CD4-positive, alpha-beta memory T cell (primary cell): ENCODE measurements at regions not wholly inside any gene's neighbourhood (a gene's known extent, or its start where the extent isn't known, plus 50 kb on each side); places are given as distances from the start of the nearest gene placed in this dataset.
A peak's percentile ranks its signal among the peaks of the same experiment; 100 is the strongest.

Experiments
- CTCF ChIA-PET: fragments of 350-600 bp; sonication (Branson Sonifier 250); formaldehyde crosslinking; loops from one replicate; lab custom pipeline; 2021; ENCODE audit warnings: inconsistent platforms; ENCODE audit not compliant: partially characterized antibody; lab: Charles Lee
- POLR2A ChIA-PET: fragments of 350-600 bp; sonication (Branson Sonifier 250); formaldehyde crosslinking; loops from one replicate; lab custom pipeline; 2021; ENCODE audit not compliant: partially characterized antibody; lab: Charles Lee
- DNase-seq, 5 donors: peaks; one replicate each; pipeline versions ENCODE4 v3.0.0 to v3.0.0-alpha.2; 2020 to 2022; ENCODE audit warnings: mixed read lengths in 1 of 5
- H3K27ac ChIP-seq: one replicate; pipeline ENCODE4 v1.7.0; 2013; ENCODE audit warnings: low read depth, low read length
- H3K27me3 ChIP-seq: 2 replicates; pipeline ENCODE4 v1.7.0; 2013; ENCODE audit warnings: mild to moderate bottlenecking, low read length, moderate library complexity; ENCODE audit not compliant: insufficient read depth
- H3K36me3 ChIP-seq: 2 replicates; pipeline ENCODE4 v1.7.0; 2013; ENCODE audit warnings: mild to moderate bottlenecking, low read length, moderate library complexity; ENCODE audit not compliant: insufficient read depth
- H3K4me1 ChIP-seq: 2 replicates; pipeline ENCODE4 v1.7.0; 2013; ENCODE audit warnings: mild to moderate bottlenecking, low read length, moderate library complexity; ENCODE audit not compliant: insufficient read depth
- H3K4me3 ChIP-seq, 2 donors: one replicate each; pipeline ENCODE4 v1.7.0; 2013; ENCODE audit warnings: low read length in 2 of 2, mild to moderate bottlenecking in 1 of 2
- H3K9me3 ChIP-seq, 2 donors: one replicate each; pipeline ENCODE4 v1.7.0; 2013; ENCODE audit warnings: low read length in 2 of 2, control low read depth in 1 of 2; ENCODE audit not compliant: control insufficient read depth in 1 of 2
- H3K27ac Mint-ChIP-seq, 7 donors: one replicate each; pipeline ENCODE4 v1.8.0; 2020 to 2021; ENCODE audit warnings: mixed read lengths in 7 of 7, mild to moderate bottlenecking in 6 of 7, inconsistent platforms in 3 of 7, moderate library complexity in 3 of 7
- H3K27me3 Mint-ChIP-seq, 2 donors: one replicate each; pipeline ENCODE4 v1.8.0; 2020 to 2021; ENCODE audit warnings: mixed read lengths in 2 of 2
- H3K36me3 Mint-ChIP-seq, 2 donors: one replicate each; pipeline ENCODE4 v1.8.0; 2020 to 2021; ENCODE audit warnings: mixed read lengths in 2 of 2, inconsistent platforms in 1 of 2, mild to moderate bottlenecking in 1 of 2
- H3K4me1 Mint-ChIP-seq, 4 donors: one replicate each; pipeline ENCODE4 v1.8.0; 2020 to 2021; ENCODE audit warnings: mixed read lengths in 4 of 4, mild to moderate bottlenecking in 1 of 4
- H3K4me3 Mint-ChIP-seq, 8 donors: one replicate each; pipeline ENCODE4 v1.8.0; 2020 to 2021; ENCODE audit warnings: mixed read lengths in 8 of 8, mild to moderate bottlenecking in 7 of 8, moderate library complexity in 6 of 8, inconsistent platforms in 3 of 8
- H3K9me3 Mint-ChIP-seq, 8 donors: one replicate each; pipeline ENCODE4 v1.8.0; 2020 to 2021; ENCODE audit warnings: mixed read lengths in 8 of 8, mild to moderate bottlenecking in 5 of 8, inconsistent platforms in 3 of 8, moderate library complexity in 1 of 8
- intact Hi-C: fragments of 100-400 bp; cut with micrococcal nuclease; formaldehyde crosslinking; loops from one replicate; pipeline ENCODE4 v1.15.1; 2023

DNA sequence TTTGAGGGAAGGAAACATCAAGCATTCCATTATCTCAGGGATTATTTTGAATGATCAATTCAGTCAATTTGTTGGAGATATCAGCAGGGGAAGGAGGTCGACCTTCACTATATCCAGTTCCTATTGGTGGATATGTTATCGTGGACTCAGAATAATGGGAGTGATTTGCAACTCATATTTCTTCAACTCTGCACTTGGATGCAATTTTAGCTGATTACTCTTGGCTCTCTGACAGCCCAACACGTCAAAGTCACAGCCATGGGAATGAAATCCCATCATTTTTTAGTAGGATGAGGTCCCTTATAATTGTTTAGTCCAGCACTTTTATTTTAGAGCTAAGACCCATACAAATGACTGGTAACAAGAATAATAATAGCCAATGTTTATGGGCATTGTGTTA, 371.8 kb upstream of the RPS23 start:
- no peaks in the 10 kb centered on the region for H3K36me3 Mint-ChIP-seq
- H3K27ac ChIP-seq, result no peak overlapping the region

GRCh38 chr5:82644766-82645165, 366.6 kb upstream of the RPS23 start:
- Mint-ChIP-seq H3K4me3 (no peak overlapping the region), H3K4me1 (no peaks in the 10 kb centered on the region), H3K36me3 (no peaks in the 10 kb centered on the region), H3K27ac (no peak overlapping the region), H3K9me3 (no peaks in the 10 kb centered on the region), H3K27me3 (peaks cover 0 to 4% of the 10 kb centered on the region in 2 donors)
- Histone ChIP-seq H3K4me3 (no peak overlapping the region), H3K27ac (no peak overlapping the region), H3K36me3 (no peaks in the 10 kb centered on the region), H3K27me3 (no peaks in the 10 kb centered on the region), H3K4me1 (no peaks in the 10 kb centered on the region), H3K9me3 (no peaks in the 10 kb centered on the region)
- ChIA-PET POLR2A (no interaction called here), CTCF (no interaction called here)
- intact Hi-C loops, result no loop called here
- DNase-seq, result no peak

More for the DNA sequence above, 371.8 kb upstream of the RPS23 start:
- Histone ChIP-seq H3K9me3 (no peaks in the 10 kb centered on the region), H3K4me1 (no peaks in the 10 kb centered on the region), H3K4me3 (no peak overlapping the region), H3K36me3 (no peaks in the 10 kb centered on the region), H3K27me3 (no peaks in the 10 kb centered on the region)
- POLR2A ChIA-PET, result no interaction called here
- CTCF ChIA-PET, result no interaction called here
- DNase-seq, result no peak
- Mint-ChIP-seq H3K4me1 (no peaks in the 10 kb centered on the region), H3K27me3 (peaks cover 7 to 9% of the 10 kb centered on the region in 2 donors), H3K27ac (no peak overlapping the region), H3K4me3 (no peak overlapping the region), H3K9me3 (no peaks in the 10 kb centered on the region)
- intact Hi-C loops, result no loop called here

DNA sequence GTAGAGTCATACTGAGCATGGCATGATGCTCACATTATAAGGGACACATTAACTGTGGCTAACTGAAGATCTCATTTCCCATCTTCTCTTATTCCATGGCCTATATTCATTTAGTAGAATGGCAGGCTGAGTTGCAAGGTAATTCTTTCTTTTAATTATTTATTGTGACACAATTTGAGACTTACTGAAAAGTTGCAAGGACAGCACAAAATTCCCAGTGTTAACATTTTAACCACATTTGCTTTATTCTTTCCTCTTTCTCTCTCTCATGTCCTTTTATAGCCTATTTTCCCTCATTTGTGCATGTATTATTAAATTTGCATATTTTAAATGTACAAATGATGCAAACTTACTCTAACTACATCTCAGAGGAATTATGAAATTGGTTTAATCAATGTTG, 366.1 kb upstream of the RPS23 start:
- H3K27ac Mint-ChIP-seq, result no peak overlapping the region
- DNase-seq, result no peak
- intact Hi-C loops, result no loop called here
- Histone ChIP-seq H3K27me3 (no peaks in the 10 kb centered on the region), H3K36me3 (no peaks in the 10 kb centered on the region), H3K4me3 (no peak overlapping the region), H3K27ac (no peak overlapping the region), H3K4me1 (no peaks in the 10 kb centered on the region), H3K9me3 (no peaks in the 10 kb centered on the region)
- no peaks in the 10 kb centered on the region for H3K36me3 Mint-ChIP-seq
- H3K4me1 Mint-ChIP-seq, result no peaks in the 10 kb centered on the region
- ChIA-PET POLR2A (no interaction called here), CTCF (no interaction called here)
- H3K9me3 Mint-ChIP-seq, result no peaks in the 10 kb centered on the region
- H3K27me3 Mint-ChIP-seq, result peaks cover 0 to 4% of the 10 kb centered on the region in 2 donors
- no peak overlapping the region for H3K4me3 Mint-ChIP-seq

GRCh38 chr5:82642313-82642712, 364.2 kb upstream of the RPS23 start:
- ChIA-PET CTCF (interaction anchor here (1.3 to 2.4 kb wide), 5 partner anchors 12 to 922 kb away, joined by 3 to 15 read pairs (median 6); no protein-coding TSS in a partner anchor), POLR2A (no interaction called here)
- Mint-ChIP-seq H3K4me1 (no peaks in the 10 kb centered on the region), H3K27ac (no peak overlapping the region), H3K4me3 (no peak overlapping the region), H3K27me3 (peaks cover 0 to 4% of the 10 kb centered on the region in 2 donors), H3K36me3 (no peaks in the 10 kb centered on the region), H3K9me3 (no peaks in the 10 kb centered on the region)
- no peaks in the 10 kb centered on the region for H3K27me3 ChIP-seq
- H3K4me3 ChIP-seq, result no peak overlapping the region
- H3K4me1 ChIP-seq, result no peaks in the 10 kb centered on the region
- DNase-seq, result no peak
- no peaks in the 10 kb centered on the region for H3K36me3 ChIP-seq
- intact Hi-C loops, result no loop called here
- no peak overlapping the region for H3K27ac ChIP-seq
- H3K9me3 ChIP-seq, result no peaks in the 10 kb centered on the region

DNA sequence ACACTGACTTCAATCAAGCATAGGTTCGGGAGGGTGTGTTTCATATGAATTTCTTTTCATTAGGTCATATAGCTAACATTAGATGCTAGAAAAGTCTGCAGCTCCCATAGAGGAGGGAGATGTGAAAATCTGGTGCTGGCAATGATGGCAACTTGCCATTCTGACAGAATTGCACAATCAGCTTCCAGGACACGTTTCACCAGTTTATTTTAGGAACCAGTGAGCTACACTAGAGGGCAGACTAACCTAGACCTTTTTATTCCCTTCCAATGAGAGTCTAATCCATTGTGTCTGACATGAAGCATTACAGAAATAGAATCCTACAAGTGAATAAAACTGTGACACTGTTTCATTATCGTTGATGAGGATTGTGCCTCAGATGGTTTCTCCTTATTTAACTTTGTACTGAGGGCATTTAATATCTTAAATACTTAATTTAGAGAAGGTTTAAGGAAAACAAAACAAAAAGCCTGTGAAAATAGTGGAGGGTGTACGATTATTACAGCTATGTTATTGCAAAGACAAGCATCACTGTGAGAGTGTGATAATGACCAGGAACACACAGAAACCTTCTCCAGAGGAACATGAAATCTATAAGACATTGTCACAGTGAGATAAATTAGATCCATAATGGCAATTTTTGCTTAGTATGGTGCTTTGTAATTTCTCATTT, 363.3 kb upstream of the RPS23 start:
- H3K36me3 ChIP-seq, result no peaks in the 10 kb centered on the region
- no peak overlapping the region for H3K27ac ChIP-seq
- CTCF ChIA-PET, result interaction anchor here (0.8 to 2.4 kb wide), 8 partner anchors 13 to 923 kb away, joined by 3 to 15 read pairs (median 6); no protein-coding TSS in a partner anchor
- no peaks in the 10 kb centered on the region for H3K9me3 Mint-ChIP-seq
- H3K27me3 ChIP-seq, result no peaks in the 10 kb centered on the region
- POLR2A ChIA-PET, result no interaction called here
- intact Hi-C loops, result loop anchor here (1.0 to 2.0 kb wide), 5 partner anchors 153 to 923 kb away; no protein-coding TSS in a partner anchor
- H3K9me3 ChIP-seq, result no peaks in the 10 kb centered on the region
- H3K4me3 ChIP-seq, result no peak overlapping the region
- no peaks in the 10 kb centered on the region for H3K36me3 Mint-ChIP-seq
- H3K4me3 Mint-ChIP-seq, result no peak overlapping the region
- H3K4me1 Mint-ChIP-seq, result no peaks in the 10 kb centered on the region
- H3K27me3 Mint-ChIP-seq, result peaks cover 0 to 4% of the 10 kb centered on the region in 2 donors
- no peak overlapping the region for H3K27ac Mint-ChIP-seq
- peak in 4 of 5 donors; percentile 25 to 38 (median 28) for DNase-seq
- H3K4me1 ChIP-seq, result no peaks in the 10 kb centered on the region

DNA sequence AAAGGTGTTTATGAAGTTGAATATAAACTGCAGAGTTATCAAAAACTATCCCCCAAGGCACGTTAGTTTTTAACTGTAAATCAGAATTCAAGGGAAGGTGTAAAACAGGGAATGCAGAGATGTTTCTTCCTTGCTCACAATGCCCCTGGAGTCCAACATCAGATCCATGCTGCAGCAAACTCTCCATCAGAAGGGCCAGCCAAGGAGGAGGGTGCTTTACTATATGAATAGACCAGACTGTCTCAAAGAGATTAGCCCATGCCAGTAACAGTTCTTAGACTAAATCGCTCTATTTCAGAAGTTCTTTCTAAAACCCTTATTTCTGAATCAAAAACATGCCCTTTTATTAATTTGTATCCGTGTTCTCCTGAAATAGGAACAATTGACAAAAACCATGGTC, 362.8 kb upstream of the RPS23 start:
- no peaks in the 10 kb centered on the region for H3K36me3 Mint-ChIP-seq

DNA sequence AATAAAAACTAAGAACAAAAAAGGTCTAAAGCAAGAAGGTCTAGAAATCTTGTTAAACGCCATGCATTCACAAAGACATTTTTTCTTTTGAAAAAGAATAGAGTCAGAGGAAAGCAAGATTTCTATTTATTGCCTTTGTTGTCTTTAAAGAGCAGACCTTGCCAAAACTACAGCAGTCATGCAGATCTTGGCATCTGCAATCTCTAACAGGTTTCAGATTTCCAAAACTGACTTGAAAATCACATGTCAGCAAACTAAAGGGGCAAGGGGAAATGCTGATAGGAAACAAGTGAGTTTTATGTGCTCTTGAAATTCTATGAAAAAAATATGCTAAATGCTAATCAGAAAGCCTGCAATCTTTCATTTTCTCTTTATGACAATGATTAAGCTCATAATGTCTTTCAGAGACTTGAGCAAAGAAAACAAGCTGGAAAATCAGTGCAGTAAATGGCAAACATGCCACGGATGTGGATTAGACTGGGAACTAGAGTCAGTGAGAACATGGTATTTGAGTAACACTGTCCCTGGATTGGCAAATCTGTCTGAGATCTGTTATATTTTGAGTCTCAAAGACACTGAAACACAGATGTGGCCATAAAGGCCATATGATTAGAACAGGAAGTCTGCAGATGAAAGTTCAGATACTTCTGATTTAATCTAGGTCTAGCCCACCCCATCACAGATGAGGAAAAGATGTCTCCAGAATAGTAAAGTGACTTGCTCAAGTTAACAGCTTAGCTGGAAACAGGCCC, 361.4 kb upstream of the RPS23 start:
- ChIA-PET CTCF (no interaction called here), POLR2A (no interaction called here)
- Mint-ChIP-seq H3K9me3 (no peaks in the 10 kb centered on the region), H3K4me1 (no peaks in the 10 kb centered on the region), H3K27ac (no peak overlapping the region), H3K4me3 (no peak overlapping the region), H3K36me3 (no peaks in the 10 kb centered on the region), H3K27me3 (peaks cover 0 to under 1% of the 10 kb centered on the region in 2 donors)
- intact Hi-C loops, result loop anchor here (2.0 kb wide), 2 partner anchors 155 to 833 kb away; no protein-coding TSS in a partner anchor
- no peak for DNase-seq
- Histone ChIP-seq H3K36me3 (no peaks in the 10 kb centered on the region), H3K27me3 (no peaks in the 10 kb centered on the region), H3K9me3 (no peaks in the 10 kb centered on the region), H3K4me1 (no peaks in the 10 kb centered on the region), H3K4me3 (no peak overlapping the region), H3K27ac (no peak overlapping the region)

More for the DNA sequence above, 362.8 kb upstream of the RPS23 start:
- no peaks in the 10 kb centered on the region for H3K27me3 ChIP-seq
- H3K9me3 ChIP-seq, result no peaks in the 10 kb centered on the region
- H3K4me3 ChIP-seq, result no peak overlapping the region
- intact Hi-C loops, result loop anchor here (1.0 to 2.0 kb wide), 5 partner anchors 154 to 923 kb away; no protein-coding TSS in a partner anchor
- H3K9me3 Mint-ChIP-seq, result no peaks in the 10 kb centered on the region
- H3K4me1 ChIP-seq, result no peaks in the 10 kb centered on the region
- DNase-seq, result no peak
- H3K36me3 ChIP-seq, result no peaks in the 10 kb centered on the region
- POLR2A ChIA-PET, result no interaction called here
- peaks cover 0 to 4% of the 10 kb centered on the region in 2 donors for H3K27me3 Mint-ChIP-seq
- no peak overlapping the region for H3K27ac Mint-ChIP-seq
- no peaks in the 10 kb centered on the region for H3K4me1 Mint-ChIP-seq
- H3K27ac ChIP-seq, result no peak overlapping the region
- CTCF ChIA-PET, result interaction anchor here (0.8 to 2.4 kb wide), 7 partner anchors 17 to 924 kb away, joined by 3 to 15 read pairs (median 6); no protein-coding TSS in a partner anchor
- H3K4me3 Mint-ChIP-seq, result no peak overlapping the region
